ENCODE measurements at regions not wholly inside any gene's neighbourhood (a gene's known extent, or its start where the extent isn't known, plus 50 kb on each side); places are given as distances from the start of the nearest gene placed in this dataset.

GRCh38 chrX:116607776-116608175 lies 145.0 kb upstream of the CT83 start:
- Histone ChIP-seq H3K27ac (replicated peaks) (no peak overlapping the region), H3K4me3 (no peak overlapping the region), H3K9me3 (replicated peaks) (peaks cover 4% of the 10 kb centered on the region), H3K36me3 (no peaks in the 10 kb centered on the region), H3K27me3 (ENCODE audit: low read depth) (no peaks in the 10 kb centered on the region), H3K4me1 (no peaks in the 10 kb centered on the region)
- TF ChIP-seq CTCF (IDR thresholded peaks at IDR 0.05; ENCODE audit: borderline replicate concordance): no peak
- intact Hi-C loops (cut with micrococcal nuclease): no loop called here
- no peak for DNase-seq

GRCh38 chrX:116605576-116605975 lies 142.8 kb upstream of the CT83 start:
- no peak for DNase-seq
- TF ChIP-seq CTCF (IDR thresholded peaks at IDR 0.05; ENCODE audit: borderline replicate concordance): no peak
- no peaks in the 10 kb centered on the region for H3K27me3 ChIP-seq (ENCODE audit: low read depth)
- intact Hi-C loops (cut with micrococcal nuclease): no loop called here
- no peak overlapping the region for H3K4me3 ChIP-seq
- H3K4me1 ChIP-seq: no peaks in the 10 kb centered on the region
- no peaks in the 10 kb centered on the region for H3K36me3 ChIP-seq
- peaks cover 4% of the 10 kb centered on the region for H3K9me3 ChIP-seq (replicated peaks)
- H3K27ac ChIP-seq (replicated peaks): no peak overlapping the region

GRCh38 chrX:116596010-116596409 lies 133.2 kb upstream of the CT83 start:
- DNase-seq: no peak
- no peaks in the 10 kb centered on the region for H3K4me1 ChIP-seq
- H3K27me3 ChIP-seq (ENCODE audit: low read depth): no peaks in the 10 kb centered on the region
- no peaks in the 10 kb centered on the region for H3K36me3 ChIP-seq
- intact Hi-C loops (cut with micrococcal nuclease): no loop called here
- peaks cover 8% of the 10 kb centered on the region for H3K9me3 ChIP-seq (replicated peaks)
- H3K27ac ChIP-seq (replicated peaks): no peak overlapping the region
- TF ChIP-seq CTCF (IDR thresholded peaks at IDR 0.05; ENCODE audit: borderline replicate concordance): no peak
- no peak overlapping the region for H3K4me3 ChIP-seq

All from left ventricle myocardium inferior (tissue), 1 donor.